ENCODE measurements at regions not wholly inside any gene's neighbourhood (a gene's known extent, or its start where the extent isn't known, plus 50 kb on each side); places are given as distances from the start of the nearest gene placed in this dataset.

DNA sequence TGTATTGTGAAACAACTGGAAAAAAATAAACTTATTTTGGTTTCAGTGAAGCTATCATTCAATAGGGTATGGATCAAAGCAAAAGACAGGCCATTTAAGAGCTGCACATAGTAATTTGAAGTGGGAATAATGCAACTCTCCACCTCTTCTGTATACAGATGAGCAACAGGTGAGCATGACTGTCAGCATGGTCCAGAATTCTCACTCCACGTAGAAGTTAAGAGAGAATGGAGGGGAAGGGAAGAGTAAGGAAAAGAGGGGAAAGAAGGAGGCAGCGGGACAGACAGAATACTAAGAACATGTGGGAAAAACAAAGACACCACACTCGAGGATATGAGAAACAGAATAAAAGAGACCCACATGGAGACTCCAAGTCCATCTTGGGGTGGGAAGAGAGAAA is 396.1 kb upstream of the GRIA1 start:
- TF ChIP-seq, protein P1, sequence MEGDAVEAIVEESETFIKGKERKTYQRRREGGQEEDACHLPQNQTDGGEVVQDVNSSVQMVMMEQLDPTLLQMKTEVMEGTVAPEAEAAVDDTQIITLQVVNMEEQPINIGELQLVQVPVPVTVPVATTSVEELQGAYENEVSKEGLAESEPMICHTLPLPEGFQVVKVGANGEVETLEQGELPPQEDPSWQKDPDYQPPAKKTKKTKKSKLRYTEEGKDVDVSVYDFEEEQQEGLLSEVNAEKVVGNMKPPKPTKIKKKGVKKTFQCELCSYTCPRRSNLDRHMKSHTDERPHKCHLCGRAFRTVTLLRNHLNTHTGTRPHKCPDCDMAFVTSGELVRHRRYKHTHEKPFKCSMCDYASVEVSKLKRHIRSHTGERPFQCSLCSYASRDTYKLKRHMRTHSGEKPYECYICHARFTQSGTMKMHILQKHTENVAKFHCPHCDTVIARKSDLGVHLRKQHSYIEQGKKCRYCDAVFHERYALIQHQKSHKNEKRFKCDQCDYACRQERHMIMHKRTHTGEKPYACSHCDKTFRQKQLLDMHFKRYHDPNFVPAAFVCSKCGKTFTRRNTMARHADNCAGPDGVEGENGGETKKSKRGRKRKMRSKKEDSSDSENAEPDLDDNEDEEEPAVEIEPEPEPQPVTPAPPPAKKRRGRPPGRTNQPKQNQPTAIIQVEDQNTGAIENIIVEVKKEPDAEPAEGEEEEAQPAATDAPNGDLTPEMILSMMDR (IDR thresholded peaks at IDR 0.05), result no peak
- TF ChIP-seq POLR2A (IDR thresholded peaks at IDR 0.05), result no peak
- TF ChIP-seq EP300 (IDR thresholded peaks at IDR 0.05), result no peak
